ENCODE measurements at regions not wholly inside any gene's neighbourhood (a gene's known extent, or its start where the extent isn't known, plus 50 kb on each side); places are given as distances from the start of the nearest gene placed in this dataset.

DNA sequence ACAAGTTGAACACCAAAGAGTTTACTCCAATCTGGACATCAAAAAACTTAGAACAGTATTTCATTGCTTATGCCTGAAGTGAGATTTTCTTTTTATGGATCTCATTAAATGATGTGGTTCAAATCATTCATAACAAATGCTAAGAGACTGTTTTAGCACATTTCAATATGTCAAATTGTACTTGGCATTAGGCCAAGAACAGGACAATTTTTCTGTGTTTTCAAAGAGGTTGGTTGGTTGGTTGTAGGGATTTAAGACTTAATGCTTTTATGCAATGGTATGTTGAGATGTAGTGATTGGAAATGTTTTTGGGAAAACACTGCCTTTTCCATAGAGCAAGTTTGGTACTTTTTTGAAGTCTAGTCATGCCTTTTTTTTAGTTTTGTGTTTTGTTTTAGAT is 510.4 kb downstream of the ZNF674 start:
- CTCF ChIA-PET, result no interaction called here
- no peak for DNase-seq (ENCODE audit: low read depth)

DNA sequence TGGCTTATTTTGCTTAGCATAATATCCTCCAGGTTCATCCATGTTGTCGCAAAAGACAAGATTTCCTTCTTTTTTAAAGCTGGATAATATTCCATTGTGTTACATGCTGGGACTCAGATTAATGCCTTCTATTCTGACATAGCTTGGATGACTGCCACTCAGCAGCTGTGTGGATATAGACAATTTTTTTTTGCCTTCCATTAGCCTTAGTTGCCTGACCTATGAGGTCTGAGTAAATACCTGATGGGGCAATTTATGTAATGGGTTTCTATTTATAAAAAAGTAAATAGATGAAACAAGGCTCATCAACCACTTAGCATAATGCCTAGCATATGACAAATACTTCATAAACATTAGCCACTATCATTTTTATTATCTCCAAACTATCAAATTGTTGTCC is 515.4 kb downstream of the ZNF674 start:
- CTCF ChIA-PET, result no interaction called here
- no peaks in the 10 kb centered on the region; the same call in 1 of the 2 replicates for H3K27me3 ChIP-seq (ENCODE audit: control insufficient read depth, insufficient read depth, low read length)
- DNase-seq (ENCODE audit: low read depth), result no peak
- TF ChIP-seq, protein P1, sequence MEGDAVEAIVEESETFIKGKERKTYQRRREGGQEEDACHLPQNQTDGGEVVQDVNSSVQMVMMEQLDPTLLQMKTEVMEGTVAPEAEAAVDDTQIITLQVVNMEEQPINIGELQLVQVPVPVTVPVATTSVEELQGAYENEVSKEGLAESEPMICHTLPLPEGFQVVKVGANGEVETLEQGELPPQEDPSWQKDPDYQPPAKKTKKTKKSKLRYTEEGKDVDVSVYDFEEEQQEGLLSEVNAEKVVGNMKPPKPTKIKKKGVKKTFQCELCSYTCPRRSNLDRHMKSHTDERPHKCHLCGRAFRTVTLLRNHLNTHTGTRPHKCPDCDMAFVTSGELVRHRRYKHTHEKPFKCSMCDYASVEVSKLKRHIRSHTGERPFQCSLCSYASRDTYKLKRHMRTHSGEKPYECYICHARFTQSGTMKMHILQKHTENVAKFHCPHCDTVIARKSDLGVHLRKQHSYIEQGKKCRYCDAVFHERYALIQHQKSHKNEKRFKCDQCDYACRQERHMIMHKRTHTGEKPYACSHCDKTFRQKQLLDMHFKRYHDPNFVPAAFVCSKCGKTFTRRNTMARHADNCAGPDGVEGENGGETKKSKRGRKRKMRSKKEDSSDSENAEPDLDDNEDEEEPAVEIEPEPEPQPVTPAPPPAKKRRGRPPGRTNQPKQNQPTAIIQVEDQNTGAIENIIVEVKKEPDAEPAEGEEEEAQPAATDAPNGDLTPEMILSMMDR (IDR thresholded peaks at IDR 0.05; ENCODE audit: insufficient read depth, low read depth, low read length), result no peak
- POLR2A ChIA-PET, result no interaction called here
- H3K36me3 ChIP-seq (ENCODE audit: control insufficient read depth, insufficient read depth, low read length), result no peaks in the 10 kb centered on the region
- H3K4me3 ChIP-seq (ENCODE audit: low read depth, low read length), result no peak overlapping the region

More for the DNA sequence above, 510.4 kb downstream of the ZNF674 start:
- TF ChIP-seq, protein P1 (IDR thresholded peaks at IDR 0.05; ENCODE audit: insufficient read depth, low read depth, low read length), result no peak
- no peaks in the 10 kb centered on the region for H3K36me3 ChIP-seq (ENCODE audit: control insufficient read depth, insufficient read depth, low read length)
- H3K27me3 ChIP-seq (ENCODE audit: control insufficient read depth, insufficient read depth, low read length), result no peaks in the 10 kb centered on the region
- no peak overlapping the region for H3K4me3 ChIP-seq (ENCODE audit: low read depth, low read length)
- POLR2A ChIA-PET, result no interaction called here

DNA sequence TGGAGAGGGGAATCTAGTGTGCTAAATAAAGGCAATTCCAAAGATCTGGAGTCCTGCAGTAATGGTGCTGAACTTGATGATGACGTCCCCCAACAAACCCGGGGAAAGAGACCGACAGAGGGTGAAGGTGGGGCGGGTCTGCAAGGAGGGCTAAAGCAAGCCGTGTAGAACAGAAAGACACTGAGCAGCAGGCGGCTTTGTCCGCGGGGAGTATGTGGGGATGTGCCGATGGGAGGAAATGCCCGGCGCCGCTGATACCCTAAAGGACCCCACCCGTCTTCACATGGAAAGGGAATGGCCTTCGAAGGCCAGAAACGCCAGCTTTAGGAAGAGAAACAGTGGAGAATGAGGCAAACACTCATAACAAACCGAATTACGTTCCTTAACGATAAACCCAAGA is 528.9 kb downstream of the ZNF674 start:
- DNase-seq (ENCODE audit: low read depth), result no peak
- TF ChIP-seq, protein P1 (IDR thresholded peaks at IDR 0.05; ENCODE audit: insufficient read depth, low read depth, low read length), result no peak
- ChIA-PET CTCF (no interaction called here), POLR2A (no interaction called here)
- Histone ChIP-seq H3K36me3 (ENCODE audit: control insufficient read depth, insufficient read depth, low read length) (no peaks in the 10 kb centered on the region), H3K4me3 (ENCODE audit: low read depth, low read length) (no peak overlapping the region), H3K27me3 (ENCODE audit: control insufficient read depth, insufficient read depth, low read length) (no peaks in the 10 kb centered on the region; the same call in 1 of the 2 replicates)

DNA sequence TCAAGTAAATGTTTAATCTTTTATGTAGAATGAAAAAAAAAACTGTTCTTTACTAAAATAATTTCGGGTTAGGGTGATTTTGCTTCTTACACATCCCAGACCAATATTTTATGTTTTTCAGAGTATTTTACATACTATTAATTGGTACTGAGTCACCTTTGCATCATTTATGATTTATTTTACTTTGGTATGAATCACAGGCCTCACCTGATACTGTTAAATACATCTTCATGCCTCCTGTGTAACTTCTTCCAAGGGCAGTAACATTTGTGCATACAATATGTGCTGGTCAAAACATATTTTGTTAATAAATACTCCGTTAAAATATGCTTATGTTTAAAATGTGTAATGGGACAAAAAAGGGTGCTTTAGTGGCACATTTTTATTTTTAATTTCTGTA is 529.6 kb downstream of the ZNF674 start:
- TF ChIP-seq, protein P1 (IDR thresholded peaks at IDR 0.05; ENCODE audit: insufficient read depth, low read depth, low read length), result no peak
- CTCF ChIA-PET, result no interaction called here

GRCh38 chrX:45992402-45993123 is 552.7 kb downstream of the ZNF674 start:
- POLR2A ChIA-PET, result no interaction called here
- Histone ChIP-seq H3K4me3 (ENCODE audit: low read depth, low read length) (no peak overlapping the region), H3K27me3 (ENCODE audit: control insufficient read depth, insufficient read depth, low read length) (no peaks in the 10 kb centered on the region), H3K36me3 (ENCODE audit: control insufficient read depth, insufficient read depth, low read length) (no peaks in the 10 kb centered on the region)
- DNase-seq (ENCODE audit: low read depth), result no peak
- CTCF ChIA-PET, result no interaction called here
- TF ChIP-seq, protein P1 (IDR thresholded peaks at IDR 0.05; ENCODE audit: insufficient read depth, low read depth, low read length), result no peak

More for the DNA sequence above, 529.6 kb downstream of the ZNF674 start:
- DNase-seq (ENCODE audit: low read depth), result no peak
- POLR2A ChIA-PET, result no interaction called here
- no peaks in the 10 kb centered on the region for H3K36me3 ChIP-seq (ENCODE audit: control insufficient read depth, insufficient read depth, low read length)
- no peak overlapping the region for H3K4me3 ChIP-seq (ENCODE audit: low read depth, low read length)
- H3K27me3 ChIP-seq (ENCODE audit: control insufficient read depth, insufficient read depth, low read length), result no peaks in the 10 kb centered on the region; the same call in 1 of the 2 replicates

Data from BJ (cell line).